Stimulated activated CD8-positive, alpha-beta memory T cell treated with anti-CD3 and anti-CD28 coated beads, Interleukin-12 subunit alpha, Interleukin-12 subunit beta, amount 100 ng/mL, for 24 hours (primary cell): ENCODE measurements at regions not wholly inside any gene's neighbourhood (a gene's known extent, or its start where the extent isn't known, plus 50 kb on each side); places are given as distances from the start of the nearest gene placed in this dataset.
"Not testable (repeated sequence)": the region's sequence is repeated elsewhere in the genome, so short reads cannot be mapped to it uniquely, and the experiment has no call there.

Experiments used
- DNase-seq: peaks from one replicate; pipeline ENCODE4 v3.0.0-alpha.2; 2020; ENCODE audit errors: extremely low read depth

DNA sequence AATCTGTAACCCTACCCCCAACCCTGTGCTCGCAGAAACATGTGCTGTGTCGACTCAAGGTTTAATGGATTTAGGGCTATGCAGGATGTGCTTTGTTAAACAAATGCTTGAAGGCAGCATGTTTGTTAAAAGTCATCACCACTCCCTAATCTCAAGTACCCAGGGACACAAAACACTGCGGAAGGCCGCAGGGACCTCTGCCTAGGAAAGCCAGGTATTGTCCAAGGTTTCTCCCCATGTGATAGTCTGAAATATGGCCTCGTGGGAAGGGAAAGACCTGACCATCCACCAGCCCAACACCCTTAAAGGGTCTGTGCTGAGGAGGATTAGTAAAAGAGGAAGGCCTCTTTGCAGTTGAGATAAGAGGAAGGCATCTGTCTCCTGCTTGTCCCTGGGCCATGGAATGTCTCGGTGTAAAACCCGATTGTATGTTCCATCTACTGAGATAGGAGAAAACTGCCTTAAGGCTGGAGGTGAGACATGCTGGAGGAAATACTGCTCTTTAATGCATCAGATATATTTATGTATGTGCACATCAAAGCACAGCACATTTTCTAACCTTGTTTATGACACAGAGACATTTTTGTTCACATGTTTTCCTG, 94.4 kb downstream of the LSM3 start:
- DNase-seq, result not testable (repeated sequence)

DNA sequence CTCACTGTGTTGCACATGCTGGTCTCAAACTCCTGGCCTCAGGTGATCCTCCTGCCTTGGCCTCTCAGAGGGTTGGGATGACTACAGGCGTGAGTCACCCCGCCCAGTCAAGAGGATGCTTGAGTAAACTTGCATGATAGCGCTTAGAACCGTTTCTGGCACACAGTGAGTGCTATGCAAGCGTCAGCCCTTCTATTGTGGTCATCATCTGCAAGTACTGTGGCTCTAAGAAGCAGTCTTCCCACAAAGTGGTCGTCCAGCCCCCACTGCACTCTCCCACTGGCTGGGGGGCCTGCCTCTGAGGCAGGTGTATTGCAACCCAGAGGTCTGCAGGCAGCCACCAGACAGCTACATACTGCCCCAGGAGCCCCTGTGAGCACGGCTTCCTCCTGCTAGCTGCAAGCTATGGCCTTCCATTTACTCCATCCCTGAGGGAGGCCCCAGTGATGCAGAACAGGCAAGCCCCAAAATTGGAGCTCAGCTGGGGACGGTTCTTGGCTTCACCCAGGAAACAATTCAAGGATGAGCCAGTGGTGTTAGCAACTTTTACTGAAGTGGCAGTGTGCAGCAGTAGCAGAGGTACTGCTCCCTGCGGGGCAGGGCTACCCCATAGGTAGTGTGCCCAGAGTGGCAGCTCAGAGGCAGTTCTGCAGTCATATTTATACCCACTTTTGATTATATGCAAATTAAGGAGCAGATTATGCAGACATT, 95.4 kb downstream of the LSM3 start:
- DNase-seq, result no peak

- no peak for DNase-seq
Measured at GRCh38 chr3:14274612-14274936, 96.0 kb downstream of the LSM3 start.

GRCh38 chr3:14274999-14275961, 96.7 kb downstream of the LSM3 start:
- no peak for DNase-seq

GRCh38 chr3:14275962-14276909, 97.6 kb downstream of the LSM3 start:
- no peak for DNase-seq

DNA sequence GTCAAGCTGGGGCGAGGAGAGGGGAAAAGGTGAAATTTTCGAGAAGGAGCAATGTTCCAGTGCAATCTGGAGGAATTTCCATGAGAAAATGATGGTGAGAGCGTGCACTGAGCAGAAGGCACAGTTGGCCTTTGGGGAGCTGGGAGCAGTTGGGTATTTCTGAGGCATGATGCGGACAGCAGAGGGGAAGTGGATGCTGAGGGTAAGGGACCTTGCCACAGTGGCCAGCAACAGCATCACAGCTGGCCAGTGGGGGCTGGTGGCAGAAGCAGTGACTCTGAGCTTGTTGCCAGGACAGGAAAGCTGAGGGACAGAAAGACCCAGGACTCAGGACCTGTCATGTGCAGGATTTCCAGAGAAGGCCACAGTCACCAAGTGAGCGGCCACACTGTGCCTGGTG, 98.9 kb downstream of the LSM3 start:
- no peak for DNase-seq

DNA sequence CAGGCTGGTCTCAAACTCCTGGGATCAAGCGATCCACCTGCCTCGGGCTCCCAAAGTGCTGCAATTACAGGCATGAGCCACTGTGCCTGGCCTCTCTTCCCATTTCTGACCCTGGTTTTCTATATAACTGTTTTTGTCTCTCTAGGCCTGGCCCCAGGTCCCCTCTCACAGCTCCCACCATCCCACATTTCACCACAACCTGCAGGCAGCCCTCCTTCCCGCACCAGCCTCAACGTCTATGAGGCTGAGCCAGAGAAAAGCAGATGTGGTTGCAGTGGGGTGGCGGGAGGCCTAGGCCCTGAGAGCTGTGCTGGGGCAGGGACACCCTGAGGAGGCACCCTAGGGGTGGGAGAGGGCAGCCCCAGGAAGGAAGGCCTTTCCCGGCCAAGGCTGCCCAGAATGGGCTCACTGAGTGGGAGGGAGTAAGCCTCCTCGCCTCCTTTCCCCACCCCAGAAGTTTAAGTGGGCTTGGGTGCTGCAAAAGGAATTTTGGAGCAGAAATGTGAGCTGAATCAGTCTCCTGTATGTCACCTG, 99.7 kb downstream of the LSM3 start:
- DNase-seq, result no peak

GRCh38 chr3:14278799-14279625, 100.4 kb downstream of the LSM3 start:
- DNase-seq, result no peak

GRCh38 chr3:14279626-14280061, 101.0 kb downstream of the LSM3 start:
- DNase-seq, result no peak

DNA sequence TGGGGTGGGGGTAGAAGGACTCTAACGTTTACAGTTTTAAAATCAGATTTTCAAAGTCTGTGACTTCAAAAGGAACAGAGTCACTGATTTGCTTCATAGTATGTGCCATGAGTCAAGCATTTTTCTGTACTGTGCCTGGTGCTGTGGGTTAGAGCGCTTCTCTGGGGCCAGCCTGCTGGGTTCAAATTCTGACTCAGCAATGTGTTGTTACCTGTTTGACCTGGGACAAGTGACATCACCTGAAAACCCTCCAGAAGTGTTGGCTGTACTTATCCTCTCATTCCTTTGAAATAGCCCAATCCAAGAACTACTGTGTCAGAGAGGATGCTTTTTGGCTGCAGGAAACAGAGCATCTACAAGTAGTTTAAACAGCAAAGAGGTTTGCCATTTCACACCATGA, 101.7 kb downstream of the LSM3 start:
- DNase-seq, result no peak

DNA sequence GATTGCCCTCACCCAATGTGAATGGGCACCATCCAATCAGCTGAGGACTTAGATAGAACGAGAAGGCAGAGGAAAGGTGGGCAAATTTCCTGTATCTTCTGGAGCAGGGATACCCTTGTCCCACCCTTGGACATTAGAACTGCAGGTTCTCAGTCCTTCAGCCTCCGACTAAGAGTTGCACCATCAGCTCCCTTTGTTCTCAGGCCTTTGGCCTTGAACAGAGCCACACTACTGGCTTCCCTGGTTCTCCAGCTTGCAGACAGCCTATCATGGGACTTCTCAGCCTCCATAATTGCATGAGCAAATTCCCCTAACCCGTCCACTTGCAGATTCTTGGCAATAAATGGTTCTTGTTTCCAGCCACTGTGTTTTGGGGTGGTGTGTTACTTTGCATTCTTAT, 102.4 kb downstream of the LSM3 start:
- DNase-seq, result no peak

DNA sequence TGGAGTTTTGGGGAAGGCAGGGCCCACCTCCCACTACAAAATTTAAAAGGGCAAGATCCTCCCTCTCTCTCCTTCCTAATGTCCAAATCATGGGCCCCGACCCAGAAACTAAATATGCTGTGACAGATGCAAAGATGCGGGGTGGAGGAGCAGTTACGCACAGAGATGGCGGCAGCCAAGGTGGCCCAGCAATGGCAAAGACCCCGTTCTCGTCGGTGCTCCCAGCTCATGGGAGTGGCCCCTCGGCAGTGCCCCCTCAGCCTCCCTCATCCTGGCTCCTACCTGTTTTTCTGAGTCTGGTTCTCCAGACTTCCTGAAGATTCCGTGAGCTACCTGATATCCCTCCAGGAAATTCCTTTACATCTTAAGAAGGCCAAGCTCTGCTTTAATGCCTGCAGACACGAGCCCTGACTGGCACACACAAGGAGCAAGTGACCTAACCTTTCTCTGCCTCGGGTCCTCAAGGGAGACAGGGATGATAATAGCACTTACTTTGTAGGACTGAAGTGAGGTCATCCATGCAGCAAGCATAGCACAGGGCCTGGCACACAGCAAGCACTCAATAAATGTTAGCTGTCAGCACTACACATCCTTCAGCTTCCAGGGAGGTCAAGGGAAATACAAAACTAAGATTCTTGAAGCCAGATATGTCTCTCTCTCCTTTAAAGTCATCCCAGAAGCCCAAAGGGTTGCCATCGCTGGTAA, 103.5 kb downstream of the LSM3 start:
- DNase-seq, result no peak

GRCh38 chr3:14282706-14283075, 104.1 kb downstream of the LSM3 start:
- DNase-seq, result no peak

GRCh38 chr3:14283092-14283812, 104.6 kb downstream of the LSM3 start:
- DNase-seq, result no peak

DNA sequence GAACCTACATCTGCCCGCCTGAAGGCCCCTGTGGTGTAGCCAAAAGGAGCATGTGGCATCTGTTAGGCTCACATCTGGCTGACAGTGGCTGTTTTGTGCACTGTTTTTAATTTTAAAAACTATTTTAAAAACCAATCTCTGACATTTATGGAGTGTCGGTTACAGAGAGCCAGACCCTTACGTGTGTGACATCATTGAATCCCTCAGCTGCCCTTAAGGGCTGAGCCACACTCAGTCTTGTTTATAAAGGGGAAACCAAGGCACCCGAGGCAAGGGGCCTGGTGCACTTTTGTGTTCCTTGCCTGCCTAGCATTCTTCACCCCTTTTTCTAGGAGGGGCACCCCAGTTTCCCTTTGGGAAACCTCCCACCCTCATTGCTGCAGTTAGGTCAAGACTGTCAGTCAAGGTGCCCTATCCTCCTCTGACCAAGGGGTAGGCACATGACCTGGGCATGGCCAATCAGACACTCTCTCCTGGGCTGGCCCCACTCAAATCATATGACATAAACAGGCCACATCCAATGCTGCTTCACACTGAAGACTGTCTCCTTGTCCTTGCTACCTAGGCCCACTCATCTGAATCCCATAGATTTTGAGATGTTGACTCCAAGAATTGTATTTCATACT, 105.3 kb downstream of the LSM3 start:
- no peak for DNase-seq

DNA sequence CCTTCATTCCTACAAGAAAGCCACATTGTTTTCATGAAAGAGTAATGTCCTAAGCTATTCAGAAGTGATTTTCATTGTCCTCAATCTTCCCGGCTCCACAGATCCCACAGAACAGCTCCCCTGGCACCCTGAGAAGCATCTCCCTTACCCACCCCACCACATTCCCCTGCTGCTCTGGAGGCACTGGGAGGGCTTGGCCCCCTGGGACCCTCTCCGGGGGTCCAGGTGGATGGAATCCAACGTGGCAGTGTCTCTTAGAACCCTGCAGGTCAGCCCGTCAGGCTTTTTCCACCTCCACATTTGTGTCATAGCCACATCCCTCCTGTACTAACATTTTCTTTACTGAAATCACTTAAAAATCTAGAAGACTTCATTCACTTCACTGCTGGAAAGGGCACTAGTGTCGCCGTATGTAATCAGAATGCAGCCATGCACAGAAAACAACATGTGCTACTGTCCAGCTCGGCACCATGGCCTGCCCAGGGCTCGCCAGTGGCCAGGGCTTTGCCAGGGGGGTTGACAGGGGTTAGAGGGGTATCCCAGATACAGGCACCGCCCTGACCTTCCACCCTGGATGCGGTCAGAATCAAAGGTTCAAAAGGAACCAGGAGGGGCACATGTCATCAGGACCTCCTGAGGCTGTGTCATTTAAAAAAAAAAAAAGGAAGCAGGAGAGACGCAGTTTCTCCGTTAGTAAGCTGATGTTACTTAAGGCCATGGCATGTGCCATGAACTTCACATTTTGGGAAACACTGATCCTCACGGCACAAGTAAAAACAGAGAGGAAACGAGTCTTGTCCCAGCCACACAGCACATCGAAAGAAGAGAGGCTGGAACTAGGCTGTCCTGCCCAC, 106.3 kb downstream of the LSM3 start:
- no peak for DNase-seq

DNA sequence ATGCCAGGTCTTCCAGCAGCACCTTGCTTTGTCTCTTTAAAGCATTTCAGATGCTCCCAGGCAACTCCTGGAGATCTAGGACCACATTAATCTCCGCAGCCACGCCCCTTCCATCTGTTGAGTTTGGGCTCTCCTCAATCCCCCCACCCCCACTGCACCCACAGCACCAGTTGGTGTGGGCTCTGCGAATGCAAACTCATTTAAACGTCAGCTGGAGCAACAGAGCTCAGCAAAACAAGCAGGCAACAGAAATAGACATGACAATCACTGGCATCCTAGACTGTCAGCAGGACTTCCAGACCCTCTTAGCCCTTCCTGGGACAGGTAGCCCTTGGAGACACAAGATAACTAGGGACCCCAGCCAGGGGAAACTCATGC, 106.9 kb downstream of the LSM3 start:
- DNase-seq, result no peak
